Fibroblast of gingiva (primary cell): ENCODE measurements at regions not wholly inside any gene's neighbourhood (a gene's known extent, or its start where the extent isn't known, plus 50 kb on each side); places are given as distances from the start of the nearest gene placed in this dataset.
A peak's percentile ranks its signal among the peaks of the same experiment; 100 is the strongest.

Experiments used
- DNase-seq: peaks from one replicate; pipeline ENCODE4 v3.0.0-alpha.2; 2011; ENCODE audit warnings: low read depth

DNA sequence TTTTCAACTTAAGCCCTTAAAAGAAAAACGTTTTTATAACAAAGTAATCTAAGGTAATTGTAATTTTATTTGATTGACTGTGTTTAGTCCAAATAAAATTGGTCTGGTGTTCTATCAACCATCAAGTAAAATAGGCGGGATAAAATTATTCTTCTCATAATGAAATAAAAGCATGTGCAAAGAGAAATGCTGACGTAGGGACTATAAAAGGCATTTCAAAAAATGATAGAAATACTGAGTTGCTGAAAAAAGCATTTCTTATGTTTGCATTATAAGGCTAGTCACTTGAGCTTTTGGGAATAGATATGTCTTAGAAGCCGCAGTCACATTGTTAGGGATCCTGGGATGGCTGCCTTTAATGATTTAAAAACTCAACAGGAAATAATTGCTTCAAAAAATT, 608.0 kb upstream of the JAG1 start:
- no peak for DNase-seq

DNA sequence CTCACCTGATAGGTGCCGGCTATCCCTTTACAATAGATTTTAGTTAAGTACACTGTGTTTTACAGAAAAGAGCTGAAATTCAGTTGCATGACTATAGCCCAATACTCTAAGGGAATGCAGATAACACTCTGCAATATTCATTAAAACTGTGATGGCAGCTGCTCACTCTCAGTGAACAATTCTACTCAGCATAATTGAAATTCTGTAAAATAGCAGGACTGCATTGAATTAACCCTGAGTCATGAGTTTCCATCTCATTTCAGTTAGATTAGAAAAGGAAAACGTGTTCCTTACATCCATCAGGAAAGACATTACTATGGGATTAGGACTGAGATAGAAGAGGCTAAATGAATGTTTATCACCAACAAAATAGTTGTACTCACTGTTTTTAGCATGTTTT, 613.3 kb upstream of the JAG1 start:
- DNase-seq: no peak

DNA sequence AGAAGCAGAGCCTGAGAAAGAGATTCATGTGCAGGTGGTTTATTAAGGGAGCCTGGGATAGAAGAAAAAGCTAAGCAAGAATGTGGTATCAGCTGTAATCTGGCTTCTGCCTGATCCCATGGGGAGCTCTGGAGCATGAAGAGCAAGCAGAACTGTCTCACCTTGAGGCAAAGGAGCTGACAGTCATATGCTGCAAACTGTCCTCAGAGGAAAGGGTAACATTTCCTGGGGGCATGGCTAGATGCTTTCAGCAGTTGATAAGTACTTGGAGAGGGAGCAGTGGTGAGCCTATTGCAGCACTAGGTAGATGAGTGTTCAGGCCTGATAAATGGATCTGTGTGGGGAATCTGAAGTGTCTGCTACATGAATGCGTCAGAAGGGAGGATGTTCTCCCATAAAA, 621.5 kb upstream of the BTBD3 start:
- no peak for DNase-seq

DNA sequence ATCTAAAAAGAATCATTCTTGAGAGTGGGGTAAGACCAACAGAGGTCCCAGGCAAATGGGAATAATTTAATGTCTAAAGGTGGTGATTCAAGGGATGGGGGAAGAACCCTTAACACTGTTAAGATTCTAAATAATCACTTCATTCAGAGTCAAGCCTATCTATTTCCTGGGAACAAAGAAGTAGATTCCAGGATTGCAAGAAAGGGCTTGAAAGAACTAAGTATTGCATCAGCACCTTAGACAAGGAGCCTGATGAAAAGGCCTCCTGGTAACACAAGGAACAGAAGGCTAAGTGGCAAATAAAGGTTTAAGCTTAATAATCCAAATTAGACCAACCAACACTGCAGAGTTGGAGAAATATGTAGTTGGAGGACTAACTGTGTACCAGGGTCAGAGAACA, 620.7 kb upstream of the BTBD3 start:
- DNase-seq: no peak

DNA sequence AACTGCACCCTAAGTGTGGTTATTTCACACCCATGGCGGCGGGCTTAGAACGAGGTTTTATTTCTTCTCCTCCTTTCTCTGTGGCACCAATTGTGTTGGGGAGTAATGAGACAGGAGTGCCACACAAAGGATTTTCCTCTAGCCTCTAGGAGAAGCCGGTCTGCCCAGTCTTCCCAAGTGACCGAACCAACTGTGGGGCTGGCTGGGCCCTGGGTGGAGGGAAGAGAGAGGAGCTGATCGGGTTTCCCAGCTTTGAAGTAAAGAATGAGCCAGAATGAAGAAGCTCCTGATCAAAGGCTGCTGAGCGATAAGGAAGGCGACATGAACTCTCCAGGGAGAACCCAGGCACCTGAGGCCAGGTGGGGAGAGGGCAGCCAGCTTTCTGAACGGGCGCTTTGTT, 616.0 kb upstream of the BTBD3 start:
- DNase-seq: no peak

DNA sequence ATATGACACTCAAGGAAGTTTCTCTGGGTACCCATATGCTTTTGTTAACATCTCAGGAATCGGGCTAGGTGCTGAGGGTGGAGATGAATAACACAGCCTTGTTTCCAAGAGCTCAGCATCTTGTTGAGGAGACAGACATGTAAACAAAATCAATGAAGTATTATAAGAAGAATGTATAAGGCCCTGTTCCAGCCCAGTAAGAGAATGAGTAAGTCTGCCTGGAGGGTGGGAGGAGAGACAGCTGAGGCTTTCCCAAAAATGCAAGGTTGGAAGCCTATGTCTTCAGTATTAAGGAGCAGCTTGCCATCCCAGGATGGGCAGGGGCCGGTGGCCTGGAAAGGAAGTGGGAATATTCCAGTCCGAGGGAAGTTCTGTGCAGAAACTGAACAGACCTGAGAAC, 615.3 kb upstream of the BTBD3 start:
- DNase-seq: peak; percentile 38

DNA sequence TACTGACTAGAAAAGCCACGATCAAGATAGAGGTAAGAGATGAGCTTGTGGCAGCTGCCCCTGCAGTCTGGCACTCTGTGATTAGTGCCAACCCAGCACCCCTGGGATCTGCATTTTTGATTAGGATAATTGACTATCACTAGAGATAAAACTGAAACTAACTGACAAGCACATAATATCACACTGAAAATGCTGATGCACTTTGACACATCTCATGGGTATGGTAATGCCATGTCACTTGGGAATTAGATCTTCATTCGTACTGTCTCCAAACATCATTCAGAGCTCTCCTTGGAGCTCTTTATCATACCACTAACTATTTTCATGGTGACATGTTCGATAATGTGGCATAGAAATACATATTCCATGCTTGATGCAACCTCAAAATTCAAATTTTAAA, 612.9 kb upstream of the BTBD3 start:
- DNase-seq: no peak

DNA sequence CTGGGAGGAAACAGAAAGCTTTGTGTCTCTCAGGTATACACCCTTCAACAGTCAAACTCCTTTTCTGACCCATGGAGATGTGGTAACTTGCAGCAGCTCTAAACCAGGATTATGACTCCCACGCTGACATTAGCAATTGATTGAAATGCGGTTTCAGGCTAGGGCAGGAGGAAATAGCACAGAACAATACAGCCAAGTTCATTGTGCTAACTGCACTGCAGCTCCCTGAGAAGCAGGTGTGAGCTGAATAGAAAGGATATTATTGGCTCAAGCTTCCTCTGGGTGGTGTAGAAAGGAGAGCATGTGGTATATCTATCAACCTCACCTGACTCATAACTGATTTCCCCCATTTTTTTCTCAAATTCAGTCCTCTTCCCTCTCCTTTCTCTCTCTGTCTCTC, 612.3 kb upstream of the BTBD3 start:
- DNase-seq: no peak

DNA sequence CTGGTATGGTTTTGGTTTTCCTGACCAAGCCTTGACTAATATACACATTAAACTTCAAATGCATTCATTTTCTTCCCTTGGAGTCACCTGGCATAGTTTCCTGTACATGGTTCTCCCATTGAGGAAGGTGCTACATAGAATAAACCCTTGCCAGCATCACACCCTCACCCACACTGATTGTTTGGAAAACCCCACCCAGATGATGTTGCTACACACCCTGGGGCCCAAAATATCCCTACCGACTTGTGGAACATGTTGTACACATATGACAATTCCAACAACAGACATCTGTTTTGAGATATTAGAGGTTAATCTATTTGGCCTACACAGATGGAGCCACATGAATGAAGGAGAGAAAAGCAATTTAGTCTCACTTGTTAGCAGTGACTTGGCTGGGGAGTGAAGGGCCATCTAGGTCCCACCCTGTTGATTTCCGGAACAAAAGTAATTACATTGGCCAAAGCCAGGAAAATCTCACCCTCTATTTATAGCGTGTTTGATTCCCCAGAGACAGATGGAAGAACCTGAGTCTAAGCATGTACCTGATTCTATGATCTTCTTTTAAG, 606.0 kb upstream of the BTBD3 start:
- no peak for DNase-seq

DNA sequence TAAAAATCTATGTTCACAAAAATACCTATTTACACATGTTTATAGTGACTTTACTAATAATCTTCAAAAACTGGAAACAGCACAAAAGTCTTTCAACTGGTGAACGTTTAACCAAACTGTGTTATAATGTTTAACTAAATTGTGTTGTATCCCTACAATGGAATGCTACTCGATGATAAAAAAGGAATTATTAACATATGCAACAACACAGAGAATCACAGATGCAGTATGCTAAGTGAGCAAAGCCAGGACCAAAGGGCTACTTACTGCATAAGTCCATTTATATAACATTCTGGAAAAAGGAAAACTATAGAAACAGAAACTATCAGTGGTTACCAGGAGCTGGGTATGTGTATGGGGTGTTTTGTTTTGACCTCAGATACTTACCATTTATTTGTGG, 602.2 kb upstream of the BTBD3 start:
- no peak for DNase-seq

DNA sequence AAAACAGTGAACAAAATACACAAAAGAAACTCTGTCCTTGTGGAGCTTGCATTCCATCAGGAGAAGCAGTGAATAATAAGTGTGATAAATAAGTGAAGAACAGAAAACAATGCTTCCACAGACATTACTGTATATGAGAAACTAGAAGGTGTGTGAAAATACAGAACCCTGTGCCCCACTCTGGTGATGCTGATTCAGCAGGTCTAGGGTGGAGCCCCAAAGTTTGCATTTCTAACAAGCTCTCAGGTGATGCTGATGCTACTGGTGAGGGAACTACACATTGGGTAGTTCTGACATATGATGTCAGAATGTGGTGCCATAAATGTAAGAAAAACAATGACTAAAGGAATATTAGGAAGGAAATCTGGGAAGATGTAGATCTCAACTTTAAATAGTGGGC, 601.4 kb upstream of the BTBD3 start:
- DNase-seq: no peak

DNA sequence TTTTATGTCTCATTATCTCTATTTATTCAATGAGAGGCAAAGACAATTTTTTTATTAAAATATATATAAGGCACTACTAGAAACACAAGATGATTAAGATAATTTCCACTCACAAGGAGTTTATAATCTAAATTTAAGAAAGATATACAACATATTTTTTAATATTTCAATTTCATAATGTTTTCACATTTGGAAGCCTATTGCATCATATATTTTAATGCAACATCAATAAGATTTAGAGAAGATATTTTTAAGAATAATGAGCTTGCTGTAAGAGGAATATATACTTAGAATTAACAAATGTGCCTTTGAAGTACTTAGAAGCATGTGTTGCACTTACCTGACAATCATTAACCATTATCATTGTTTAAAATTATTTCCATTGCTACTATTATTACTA, 597.7 kb upstream of the BTBD3 start:
- DNase-seq: no peak

DNA sequence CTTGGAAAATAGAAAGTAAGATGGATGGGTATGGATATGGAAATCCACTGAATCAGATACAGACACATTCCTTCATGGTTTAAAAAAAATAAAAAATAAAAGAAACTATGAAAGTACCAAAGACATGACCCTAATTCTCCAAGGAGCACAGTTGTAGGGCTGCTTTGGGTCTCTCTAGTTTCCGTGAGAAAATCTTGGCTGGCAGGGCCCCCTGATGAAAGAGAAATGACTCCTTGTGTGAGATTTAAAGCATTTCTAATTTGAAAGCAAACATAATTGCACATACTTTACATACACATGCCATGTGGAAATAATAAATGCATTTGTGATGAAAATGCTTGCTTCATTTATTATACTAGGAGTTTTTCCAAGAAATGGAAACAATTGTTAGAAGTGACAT, 593.9 kb upstream of the BTBD3 start:
- peak; percentile 66 for DNase-seq

DNA sequence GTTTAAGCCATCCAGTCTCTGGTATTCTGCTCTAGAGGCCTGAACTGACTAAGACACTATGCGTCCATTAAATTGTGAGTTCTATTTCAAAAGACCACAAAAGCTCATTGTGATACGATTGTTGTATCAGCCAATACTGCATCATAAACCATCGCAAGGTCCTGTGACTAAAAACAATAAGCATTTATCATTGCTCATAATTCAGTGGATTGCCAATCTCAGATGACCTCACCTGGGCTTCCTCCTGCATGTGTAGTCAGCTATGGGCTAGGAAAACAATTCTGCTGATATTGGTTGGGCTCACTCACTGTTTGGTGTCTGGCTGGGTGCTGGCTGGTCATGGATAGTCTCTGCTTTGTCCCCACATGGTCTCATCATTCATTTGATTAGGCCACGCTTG, 592.7 kb upstream of the BTBD3 start:
- DNase-seq: no peak

DNA sequence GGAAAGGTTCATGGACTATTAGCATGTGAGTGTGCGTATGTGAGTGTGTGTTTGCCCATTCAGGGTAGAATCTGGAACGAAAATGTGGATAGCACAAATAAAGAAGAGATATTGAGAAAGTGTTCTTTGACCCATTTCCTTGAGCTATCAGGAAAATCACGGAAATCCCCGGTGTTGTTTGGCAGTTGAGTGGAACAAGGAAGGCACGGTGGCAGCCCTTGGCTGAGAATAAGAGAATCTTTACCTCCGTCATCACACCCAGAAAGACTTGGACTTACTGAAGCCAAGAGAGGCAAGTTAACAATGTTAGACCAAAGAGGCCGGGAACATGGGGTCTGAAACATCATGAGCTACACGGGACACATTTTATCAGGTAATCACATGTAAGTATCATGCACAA, 588.9 kb upstream of the BTBD3 start:
- DNase-seq: no peak

DNA sequence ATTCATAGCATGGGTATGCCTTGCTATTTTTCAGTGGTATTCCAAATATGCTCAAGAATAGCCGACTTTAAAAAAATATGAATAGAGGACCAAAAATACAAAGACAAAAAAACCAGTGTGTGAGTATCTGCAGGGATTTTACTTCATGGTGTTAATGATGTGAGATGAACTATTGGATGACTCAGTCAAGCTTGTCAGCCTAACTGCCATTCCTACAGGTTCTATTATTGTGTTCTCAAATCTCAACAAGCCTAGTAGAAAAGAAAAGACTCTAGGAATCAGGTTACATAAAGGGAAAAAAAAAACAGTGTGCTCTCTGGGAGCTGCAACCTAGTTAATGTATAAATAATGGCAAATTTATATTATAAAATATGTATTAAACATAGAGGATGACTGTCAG, 588.4 kb upstream of the BTBD3 start:
- no peak for DNase-seq

DNA sequence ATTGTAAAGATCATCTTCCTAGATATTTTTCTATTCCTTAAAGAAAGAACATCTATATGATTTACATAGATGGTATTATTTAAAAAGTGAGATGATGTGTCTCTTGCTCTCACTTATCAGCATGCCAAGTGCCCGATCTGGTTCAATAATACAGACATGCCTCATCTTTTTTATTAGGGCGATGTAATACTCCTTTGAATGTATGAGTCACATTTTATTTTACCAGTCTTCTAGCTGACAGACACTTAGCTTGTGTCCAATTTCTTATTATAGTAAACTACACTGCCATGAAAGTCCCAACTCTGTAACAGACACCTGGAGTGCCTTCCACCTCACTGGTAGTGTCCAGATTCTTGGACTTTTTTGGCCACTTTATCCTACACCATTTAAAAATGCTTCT, 586.6 kb upstream of the BTBD3 start:
- no peak for DNase-seq

DNA sequence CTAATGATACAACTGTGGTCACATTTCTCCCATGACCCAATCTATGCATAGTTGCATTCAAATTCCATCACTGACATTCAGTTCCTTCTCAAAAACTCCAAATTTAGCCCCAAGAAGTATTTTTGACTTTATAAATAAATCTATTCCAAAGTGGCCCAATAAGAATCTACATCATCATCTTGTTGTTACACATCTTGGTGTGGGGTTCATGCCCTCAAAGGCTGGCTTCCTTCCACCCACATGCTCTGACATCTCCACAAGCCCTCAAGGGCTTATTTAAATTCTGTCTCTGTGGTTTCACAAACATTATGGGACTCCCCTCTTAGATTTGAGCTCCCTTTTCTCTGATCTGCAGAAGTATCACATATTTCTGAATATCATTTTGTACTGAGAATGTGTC, 585.3 kb upstream of the BTBD3 start:
- DNase-seq: peak; percentile 10

DNA sequence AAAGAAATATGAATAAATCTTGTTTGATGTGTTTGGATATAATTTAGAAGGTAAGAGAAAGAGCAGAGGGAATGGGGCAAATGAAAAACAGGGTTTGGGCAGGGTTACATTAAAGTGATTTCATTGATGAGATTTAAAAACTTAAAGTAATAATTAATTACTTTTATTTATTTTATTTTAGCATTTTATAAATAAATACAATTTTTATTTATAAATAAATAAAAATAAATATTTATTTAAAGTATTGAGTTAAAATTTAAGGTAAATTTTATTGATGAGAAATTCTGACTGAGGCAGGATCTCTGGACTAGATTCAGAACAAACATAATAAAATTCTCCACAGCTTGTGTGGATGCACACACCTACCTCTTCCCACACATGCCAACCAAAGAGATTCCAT, 584.1 kb upstream of the BTBD3 start:
- DNase-seq: no peak

DNA sequence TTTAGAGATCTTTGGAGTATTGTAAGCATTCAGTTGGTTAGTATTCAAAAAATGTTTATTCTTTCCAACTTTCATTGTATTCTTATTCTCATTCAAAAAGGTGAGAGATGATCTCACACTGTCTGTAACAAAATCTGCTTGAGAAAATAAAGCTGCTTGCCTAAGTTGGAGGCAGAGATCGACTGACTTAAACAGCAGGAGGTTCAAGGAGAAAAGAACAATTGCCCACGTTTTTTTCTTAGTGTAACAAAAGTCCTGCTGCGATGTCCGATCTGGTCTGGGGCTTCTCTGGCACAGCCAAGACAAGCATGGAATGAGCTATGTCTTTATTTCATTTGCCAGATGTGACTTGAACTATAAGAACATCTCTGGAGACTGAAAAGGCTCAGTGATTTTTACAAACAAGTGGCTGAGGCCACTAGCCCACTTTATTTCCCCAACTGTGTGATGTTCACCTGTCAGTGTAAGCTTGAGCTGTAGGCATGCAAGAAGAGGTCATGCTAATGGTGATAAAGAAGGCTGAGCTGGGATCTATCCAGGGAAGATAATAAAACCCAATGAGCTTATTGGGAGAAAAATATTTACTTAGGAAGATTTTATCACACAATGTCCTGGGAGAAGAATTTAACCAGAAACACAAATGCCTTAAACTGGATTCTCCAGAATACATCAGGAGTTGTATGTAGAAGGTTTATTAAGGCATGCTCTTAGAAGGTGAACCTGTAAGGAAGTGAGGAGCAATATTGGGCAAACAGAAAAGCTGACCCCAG, 580.1 kb upstream of the BTBD3 start:
- DNase-seq: no peak

DNA sequence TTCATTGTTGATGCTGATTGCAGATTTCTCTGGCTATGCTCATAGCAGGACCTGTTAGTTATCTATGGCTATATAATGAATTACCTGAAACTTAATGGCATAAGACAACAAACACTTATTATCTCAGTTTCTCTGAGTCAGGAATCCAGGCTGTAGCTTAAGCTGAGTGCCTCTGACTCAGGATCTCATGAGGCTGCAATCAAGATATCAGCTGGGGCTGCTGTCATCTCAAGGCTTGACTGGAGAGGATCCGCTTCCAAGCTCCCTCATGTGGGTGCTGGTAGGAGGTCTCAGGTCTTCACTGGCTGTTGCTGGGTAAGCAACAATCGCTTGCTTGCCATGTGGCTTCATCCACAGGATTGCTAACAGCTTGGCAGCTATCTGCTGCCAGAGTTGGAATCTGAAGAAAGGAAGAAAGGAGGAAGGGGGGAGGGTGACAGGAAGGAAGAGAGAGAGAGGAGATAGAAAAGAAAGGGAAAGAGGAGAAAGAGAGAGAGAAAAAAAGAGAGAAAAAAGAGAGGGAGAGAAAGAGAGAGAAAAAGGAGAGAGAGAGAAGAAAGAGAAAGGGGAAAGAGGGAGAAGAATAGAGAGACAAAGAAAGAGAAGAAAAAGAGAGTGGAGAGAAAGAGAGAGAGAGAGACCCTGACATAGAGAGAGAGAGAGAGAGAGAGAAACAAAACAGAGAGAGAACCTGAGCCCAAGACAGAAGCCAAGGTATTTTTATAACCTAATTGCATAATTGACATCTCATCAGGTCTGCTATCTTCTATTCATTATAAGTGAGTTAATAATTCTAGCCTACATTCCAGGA, 579.0 kb upstream of the BTBD3 start:
- DNase-seq: no peak

DNA sequence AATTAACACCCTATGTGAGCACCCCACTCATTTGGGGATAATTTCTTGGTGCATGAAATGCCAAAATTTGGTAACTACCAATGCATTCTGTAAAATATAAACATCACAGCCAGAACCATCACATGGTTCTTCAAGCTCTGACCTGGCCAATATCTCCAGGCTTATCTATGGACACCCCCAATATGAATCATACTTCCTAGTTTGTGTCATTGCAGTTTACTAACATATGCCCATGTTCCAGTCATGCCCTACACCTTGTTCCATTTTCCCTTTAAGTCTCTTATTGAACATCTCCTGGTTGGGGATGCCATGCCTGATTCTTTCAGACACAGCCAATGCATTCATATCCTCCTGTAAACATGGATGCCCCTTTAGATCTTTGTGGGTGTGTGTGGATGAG, 572.8 kb upstream of the BTBD3 start:
- DNase-seq: no peak

DNA sequence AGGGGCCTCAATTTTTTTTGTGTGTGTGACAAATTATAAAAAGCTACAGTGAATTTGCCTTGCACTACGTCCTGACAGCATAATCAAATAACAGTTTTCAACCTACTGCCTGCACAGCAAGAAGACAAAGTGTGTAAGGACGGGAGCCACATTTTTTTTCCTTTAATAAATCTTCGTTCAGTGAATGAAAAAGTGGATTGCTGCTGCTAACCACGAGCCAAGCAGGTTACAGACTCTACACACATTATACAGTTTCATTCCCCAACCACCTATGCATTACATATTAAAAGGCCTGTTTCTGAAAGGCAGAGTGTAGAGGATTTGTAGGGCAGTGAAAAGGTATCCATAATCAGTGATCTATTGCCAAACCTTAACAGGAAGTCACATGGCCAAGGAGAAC, 570.0 kb upstream of the BTBD3 start:
- DNase-seq: no peak
